CD14-positive monocyte (primary cell): ENCODE measurements at regions not wholly inside any gene's neighbourhood (a gene's known extent, or its start where the extent isn't known, plus 50 kb on each side); places are given as distances from the start of the nearest gene placed in this dataset.

Source experiments
- DNase-seq, 3 donors: peaks; one replicate each; pipeline ENCODE4 v3.0.0-alpha.2; 2011 to 2022
- H2AFZ ChIP-seq: 2 replicates; pipeline ENCODE4 v1.6.0; 2012; ENCODE audit warnings: mild to moderate bottlenecking, low read depth, low read length, inconsistent platforms; ENCODE audit not compliant: insufficient read depth, poor library complexity, severe bottlenecking
- H3K27ac ChIP-seq, 2 donors: 1 replicate in 1 of 2; 2 replicates in 1 of 2; pipeline ENCODE4 v1.5.1; 2012 to 2013; ENCODE audit warnings: low read length in 2 of 2, control low read depth in 1 of 2, inconsistent platforms in 1 of 2, low read depth in 1 of 2, mild to moderate bottlenecking in 1 of 2
- H3K27me3 ChIP-seq, 2 donors: one replicate each; pipeline versions ENCODE4 v1.6.0 to v1.6.1; 2011 to 2013; ENCODE audit warnings: low read length in 2 of 2; ENCODE audit not compliant: control insufficient read depth in 2 of 2, insufficient read depth in 2 of 2
- H3K36me3 ChIP-seq, 2 donors: replicated peaks in 1 of 2; 1 replicate in 1 of 2; 2 replicates in 1 of 2; pipeline versions ENCODE4 v1.5.1 to v1.6.1; 2012 to 2013; ENCODE audit warnings: low read length in 2 of 2, control low read depth in 1 of 2, inconsistent platforms in 1 of 2, mild to moderate bottlenecking in 1 of 2; ENCODE audit not compliant: insufficient read depth in 2 of 2, control insufficient read depth in 1 of 2
- H3K4me1 ChIP-seq, 2 donors: 1 replicate in 1 of 2; 2 replicates in 1 of 2; pipeline versions ENCODE4 v1.5.1 to v1.6.1; 2012 to 2013; ENCODE audit warnings: low read length in 2 of 2, control low read depth in 1 of 2, inconsistent platforms in 1 of 2, mild to moderate bottlenecking in 1 of 2, moderate library complexity in 1 of 2; ENCODE audit not compliant: insufficient read depth in 2 of 2, control insufficient read depth in 1 of 2
- H3K4me2 ChIP-seq: replicated peaks from 2 replicates; pipeline ENCODE3; 2012; ENCODE audit warnings: low read length, moderate library complexity, mild to moderate bottlenecking; ENCODE audit not compliant: poor library complexity, severe bottlenecking; ENCODE audit errors: extremely low read depth
- H3K4me3 ChIP-seq, 3 experiments: fragments of 200-600 bp in 1 of 3; sonication (generic) in 1 of 3; replicated peaks in 1 of 3; 1 replicate in 2 of 3; 2 replicates in 1 of 3; pipeline ENCODE4 v1.5.1; 2011 to 2013; ENCODE audit warnings: low read length in 3 of 3, mild to moderate bottlenecking in 3 of 3, control low read depth in 2 of 3, low read depth in 2 of 3, inconsistent platforms in 1 of 3, moderate library complexity in 1 of 3
- H3K79me2 ChIP-seq: 2 replicates; pipeline ENCODE4 v1.6.0; 2012; ENCODE audit warnings: mild to moderate bottlenecking, control low read depth, inconsistent platforms, low read length, moderate library complexity; ENCODE audit not compliant: insufficient read depth
- H3K9ac ChIP-seq: 2 replicates; pipeline ENCODE4 v1.6.0; 2017; ENCODE audit warnings: low read length, mild to moderate bottlenecking; ENCODE audit not compliant: insufficient read depth, poor library complexity, severe bottlenecking
- H3K9me3 ChIP-seq, 2 donors: replicated peaks in 1 of 2; 1 replicate in 1 of 2; 2 replicates in 1 of 2; pipeline versions ENCODE4 v1.5.1 to v1.6.1; 2012 to 2013; ENCODE audit warnings: low read length in 2 of 2, control low read depth in 1 of 2; ENCODE audit not compliant: control insufficient read depth in 1 of 2, insufficient read depth in 1 of 2
- H4K20me1 ChIP-seq: 2 replicates; pipeline ENCODE4 v1.6.0; 2012; ENCODE audit warnings: mild to moderate bottlenecking, low read length, control low read depth, moderate library complexity; ENCODE audit not compliant: insufficient read depth
- H3K27ac Mint-ChIP-seq, 7 donors: one replicate each; pipeline ENCODE4 v1.8.0; 2020; ENCODE audit warnings: mild to moderate bottlenecking in 7 of 7, mixed read lengths in 7 of 7, moderate library complexity in 6 of 7, inconsistent platforms in 2 of 7
- H3K27me3 Mint-ChIP-seq, 3 donors: one replicate each; pipeline ENCODE4 v1.8.0; 2021 to 2022; ENCODE audit warnings: low read depth in 3 of 3, mild to moderate bottlenecking in 3 of 3, mixed read lengths in 3 of 3, moderate library complexity in 3 of 3, inconsistent platforms in 1 of 3
- H3K36me3 Mint-ChIP-seq, 2 donors: one replicate each; pipeline ENCODE4 v1.8.0; 2020; ENCODE audit warnings: mixed read lengths in 2 of 2, inconsistent platforms in 1 of 2, mild to moderate bottlenecking in 1 of 2
- H3K4me1 Mint-ChIP-seq: one replicate; pipeline ENCODE4 v1.8.0; 2020; ENCODE audit warnings: mild to moderate bottlenecking, mixed read lengths
- H3K4me3 Mint-ChIP-seq, 2 donors: one replicate each; pipeline ENCODE4 v1.8.0; 2020; ENCODE audit warnings: mild to moderate bottlenecking in 2 of 2, mixed read lengths in 2 of 2, moderate library complexity in 1 of 2
- H3K9me3 Mint-ChIP-seq, 7 donors: one replicate each; pipeline ENCODE4 v1.8.0; 2020 to 2022; ENCODE audit warnings: mixed read lengths in 7 of 7, mild to moderate bottlenecking in 6 of 7, moderate library complexity in 6 of 7, inconsistent platforms in 2 of 7
- CTCF ChIP-seq: fragments of 200-600 bp; IDR thresholded peaks from one replicate; pipeline ENCODE4 v1.8.0; 2022; ENCODE audit warnings: antibody characterized with exemption, mild to moderate bottlenecking
- WGBS: methylation state at CpG from one replicate; pipeline ENCODE4 v1.1.5; 2013; ENCODE audit warnings: missing lambda C conversion rate; ENCODE audit not compliant: insufficient coverage; 5-methylcytosine and 5-hydroxymethylcytosine counted together
- intact Hi-C, 2 donors: fragments of 100-400 bp; cut with micrococcal nuclease; formaldehyde crosslinking; loops; one replicate each; pipeline versions ENCODE4 v1.15.0 to v1.15.1; 2023

- no peaks in the 10 kb centered on the region for H3K27me3 ChIP-seq
- no peak overlapping the region for H3K9ac ChIP-seq
- no peaks in the 10 kb centered on the region for H3K4me1 Mint-ChIP-seq
- no peaks in the 10 kb centered on the region for H3K79me2 ChIP-seq
- DNase-seq, result no peak
- H3K4me1 ChIP-seq, result no peaks in the 10 kb centered on the region
- intact Hi-C loops, result no loop called here
- H3K27me3 Mint-ChIP-seq, result peaks cover 0 to 2% (median 2%) of the 10 kb centered on the region in 3 donors
- TF ChIP-seq CTCF, result no peak
- no peaks in the 10 kb centered on the region for H3K9me3 ChIP-seq
- no peaks in the 10 kb centered on the region for H4K20me1 ChIP-seq
- 75% methylated on average over 4 of the region's 6 CpGs for WGBS
- H3K4me2 ChIP-seq, result no peak overlapping the region
- H3K9me3 Mint-ChIP-seq, result peaks cover 0 to 4% (median 0%) of the 10 kb centered on the region in 7 donors
- no peak overlapping the region for H3K4me3 Mint-ChIP-seq
- no peaks in the 10 kb centered on the region for H3K36me3 Mint-ChIP-seq
- H3K27ac Mint-ChIP-seq, result no peak overlapping the region
- H3K4me3 ChIP-seq, result no peak overlapping the region
- H3K36me3 ChIP-seq, result no peaks in the 10 kb centered on the region
- H2AFZ ChIP-seq, result no peak overlapping the region
- H3K27ac ChIP-seq, result no peak overlapping the region
Observed at GRCh38 chr3:159113221-159113875, 311.5 kb downstream of the MFSD1 start.

GRCh38 chr3:159114582-159114981 is 312.7 kb downstream of the MFSD1 start:
- H3K79me2 ChIP-seq, result no peaks in the 10 kb centered on the region
- no peak overlapping the region for H2AFZ ChIP-seq
- H3K36me3 Mint-ChIP-seq, result no peaks in the 10 kb centered on the region
- H3K27me3 Mint-ChIP-seq, result peaks cover 0 to 2% (median 2%) of the 10 kb centered on the region in 3 donors
- no peak overlapping the region for H3K9ac ChIP-seq
- peaks cover 0 to 4% (median 0%) of the 10 kb centered on the region in 7 donors for H3K9me3 Mint-ChIP-seq
- TF ChIP-seq CTCF, result no peak
- no peak overlapping the region for H3K4me2 ChIP-seq
- H3K27ac Mint-ChIP-seq, result no peak overlapping the region
- H3K27me3 ChIP-seq, result no peaks in the 10 kb centered on the region
- H3K4me1 Mint-ChIP-seq, result no peaks in the 10 kb centered on the region
- intact Hi-C loops, result no loop called here
- H3K4me3 Mint-ChIP-seq, result no peak overlapping the region
- WGBS, result 67% methylated on average over 2 of the region's 6 CpGs
- H3K4me3 ChIP-seq, result no peak overlapping the region
- H4K20me1 ChIP-seq, result no peaks in the 10 kb centered on the region
- DNase-seq, result no peak
- H3K27ac ChIP-seq, result no peak overlapping the region
- no peaks in the 10 kb centered on the region for H3K36me3 ChIP-seq
- H3K9me3 ChIP-seq, result no peaks in the 10 kb centered on the region
- H3K4me1 ChIP-seq, result no peaks in the 10 kb centered on the region
